SK-N-SH treated with all-trans-retinoic acid at 6 μM for 48 hours (cell line): ENCODE measurements at regions not wholly inside any gene's neighbourhood (a gene's known extent, or its start where the extent isn't known, plus 50 kb on each side); places are given as distances from the start of the nearest gene placed in this dataset.

Experiments used
- ATAC-seq: fragments of 200-7000 bp; cut with Tn5 transposase; 3 replicates; pipeline ENCODE4 v1.9.1; 2020; ENCODE audit warnings: mild to moderate bottlenecking, moderate library complexity
- ARNTL ChIP-seq: fragments of 450-650 bp; formaldehyde crosslinking; IDR thresholded peaks from 2 replicates; pipeline ENCODE4 v1.5.0; 2020; ENCODE audit warnings: low read depth, mild to moderate bottlenecking, moderate library complexity, borderline replicate concordance
- BACH2 ChIP-seq: fragments of 250-450 bp; sonication (Bioruptor Pico); IDR thresholded peaks from 2 replicates; pipeline ENCODE4 v1.9.0; 2021; ENCODE audit warnings: mild to moderate bottlenecking, borderline replicate concordance
- CSDC2 ChIP-seq: fragments of 250-450 bp; sonication (Bioruptor Pico); IDR thresholded peaks from 2 replicates; pipeline ENCODE4 v1.5.0; 2020; ENCODE audit warnings: mild to moderate bottlenecking, moderate library complexity
- ESRRG ChIP-seq: fragments of 250-450 bp; sonication (Bioruptor Pico); IDR thresholded peaks from 2 replicates; pipeline ENCODE4 v1.6.1; 2021; ENCODE audit warnings: mild to moderate bottlenecking
- GLIS3 ChIP-seq: fragments of 250-450 bp; sonication (Bioruptor Pico); IDR thresholded peaks from 2 replicates; pipeline ENCODE4 v1.5.0; 2020; ENCODE audit warnings: mild to moderate bottlenecking, moderate library complexity
- ISL1 ChIP-seq: fragments of 250-450 bp; sonication (Bioruptor Pico); IDR thresholded peaks from 2 replicates; pipeline ENCODE4 v2.1.2; 2022; ENCODE audit warnings: mild to moderate bottlenecking, moderate library complexity
- PATZ1 ChIP-seq: fragments of 250-450 bp; sonication (Bioruptor Pico); IDR thresholded peaks from 2 replicates; pipeline ENCODE4 v1.8.0; 2020; ENCODE audit warnings: mild to moderate bottlenecking, moderate library complexity, borderline replicate concordance
- PPARA ChIP-seq: fragments of 250-450 bp; sonication (Bioruptor Pico); IDR thresholded peaks from 2 replicates; pipeline ENCODE4 v1.5.0; 2020; ENCODE audit warnings: mild to moderate bottlenecking, borderline replicate concordance
- RARB ChIP-seq: fragments of 250-450 bp; sonication (Bioruptor Pico); IDR thresholded peaks from 2 replicates; pipeline ENCODE4 v1.8.0; 2021; ENCODE audit warnings: mild to moderate bottlenecking, moderate library complexity
- SNAI2 ChIP-seq: fragments of 250-450 bp; sonication (Bioruptor Pico); IDR thresholded peaks from 2 replicates; pipeline ENCODE4 v1.5.0; 2020; ENCODE audit warnings: mild to moderate bottlenecking, moderate library complexity
- TCF4 ChIP-seq: fragments of 250-450 bp; sonication (Bioruptor Pico); IDR thresholded peaks from 2 replicates; pipeline ENCODE4 v1.8.0; 2021; ENCODE audit warnings: mild to moderate bottlenecking, moderate library complexity, borderline replicate concordance
- TOX ChIP-seq: fragments of 250-450 bp; sonication (Bioruptor Pico); IDR thresholded peaks from 2 replicates; pipeline ENCODE4 v1.8.0; 2021; ENCODE audit warnings: mild to moderate bottlenecking, moderate library complexity, borderline replicate concordance
- ZC3H10 ChIP-seq: fragments of 250-450 bp; sonication (Bioruptor Pico); IDR thresholded peaks from 2 replicates; pipeline ENCODE4 v1.5.1; 2021; ENCODE audit warnings: mild to moderate bottlenecking, moderate library complexity
- ZFP3 ChIP-seq: fragments of 250-450 bp; sonication (Bioruptor Pico); IDR thresholded peaks from 2 replicates; pipeline ENCODE4 v1.5.0; 2020; ENCODE audit warnings: mild to moderate bottlenecking, moderate library complexity
- ZFP30 ChIP-seq: fragments of 450-650 bp; formaldehyde crosslinking; IDR thresholded peaks from 2 replicates; pipeline ENCODE4 v1.5.0; 2022; ENCODE audit warnings: mild to moderate bottlenecking, moderate library complexity
- ZNF565 ChIP-seq: fragments of 450-650 bp; formaldehyde crosslinking; conservative IDR thresholded peaks from 2 replicates; pipeline ENCODE4 v1.5.0; 2020; ENCODE audit warnings: low read depth, mild to moderate bottlenecking, moderate library complexity
- ZNF8 ChIP-seq: fragments of 450-650 bp; formaldehyde crosslinking; IDR thresholded peaks from 2 replicates; pipeline ENCODE4 v1.5.0; 2020; ENCODE audit warnings: mild to moderate bottlenecking, moderate library complexity
- TF ChIP-seq, protein P1 (sequence below): fragments of 250-450 bp; sonication (Bioruptor Pico); IDR thresholded peaks from 2 replicates; pipeline ENCODE4 v1.5.1; 2020; ENCODE audit warnings: low read depth, mild to moderate bottlenecking, moderate library complexity
- TF ChIP-seq, protein P2 (sequence below): fragments of 250-450 bp; sonication (Bioruptor Pico); IDR thresholded peaks from 2 replicates; pipeline ENCODE4 v1.5.1; 2021; ENCODE audit warnings: mild to moderate bottlenecking, moderate library complexity
- TF ChIP-seq, protein P3 (sequence below): fragments of 250-450 bp; sonication (Bioruptor Pico); IDR thresholded peaks from 2 replicates; pipeline ENCODE4 v1.5.0; 2020; ENCODE audit warnings: mild to moderate bottlenecking, moderate library complexity
- TF ChIP-seq, protein P4 (sequence below): fragments of 250-450 bp; sonication (Bioruptor Pico); IDR thresholded peaks from 2 replicates; pipeline ENCODE4 v1.8.0; 2021; ENCODE audit warnings: low read depth, mild to moderate bottlenecking, moderate library complexity, borderline replicate concordance

DNA sequence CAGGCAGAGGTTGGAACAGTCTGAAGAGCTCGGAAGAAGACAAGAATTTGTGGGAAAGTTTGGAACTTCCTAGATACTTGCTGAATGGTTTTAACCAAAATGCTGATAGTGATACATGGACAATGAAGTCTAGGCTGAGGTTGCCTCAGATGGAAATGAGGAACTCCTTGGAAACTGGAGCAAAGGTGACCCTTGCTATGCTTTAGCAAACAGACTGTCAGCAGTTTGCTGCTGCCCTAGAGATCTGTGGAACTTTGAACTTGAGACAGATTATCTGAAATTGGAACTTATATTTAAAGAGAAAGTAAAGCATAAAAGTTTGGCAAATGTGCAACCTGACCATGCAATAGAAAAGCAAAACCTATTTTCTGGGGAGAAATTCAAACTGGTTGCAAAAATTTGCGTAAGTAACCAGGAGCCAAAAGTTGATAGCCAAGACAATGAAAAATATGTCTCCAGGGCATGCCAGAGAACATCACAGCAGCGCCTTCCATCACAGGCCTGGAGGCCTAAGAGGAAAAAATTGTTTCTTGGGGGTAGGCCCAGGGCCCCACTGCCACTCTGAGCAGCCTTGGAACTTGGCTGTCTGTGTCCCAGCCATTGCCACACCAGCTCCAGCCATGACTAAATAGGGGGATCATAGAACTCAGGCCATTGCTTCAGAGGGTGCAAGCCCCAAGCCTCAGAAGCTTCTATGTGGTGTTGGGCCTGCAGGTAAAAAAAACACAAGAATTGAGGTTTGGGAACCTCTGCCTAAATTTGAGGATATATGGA, 675.3 kb downstream of the LTN1 start:
- TF ChIP-seq, protein P1, sequence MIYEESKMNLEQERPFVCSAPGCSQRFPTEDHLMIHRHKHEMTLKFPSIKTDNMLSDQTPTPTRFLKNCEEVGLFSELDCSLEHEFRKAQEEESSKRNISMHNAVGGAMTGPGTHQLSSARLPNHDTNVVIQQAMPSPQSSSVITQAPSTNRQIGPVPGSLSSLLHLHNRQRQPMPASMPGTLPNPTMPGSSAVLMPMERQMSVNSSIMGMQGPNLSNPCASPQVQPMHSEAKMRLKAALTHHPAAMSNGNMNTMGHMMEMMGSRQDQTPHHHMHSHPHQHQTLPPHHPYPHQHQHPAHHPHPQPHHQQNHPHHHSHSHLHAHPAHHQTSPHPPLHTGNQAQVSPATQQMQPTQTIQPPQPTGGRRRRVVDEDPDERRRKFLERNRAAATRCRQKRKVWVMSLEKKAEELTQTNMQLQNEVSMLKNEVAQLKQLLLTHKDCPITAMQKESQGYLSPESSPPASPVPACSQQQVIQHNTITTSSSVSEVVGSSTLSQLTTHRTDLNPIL = no peak
- no peak for ATAC-seq

GRCh38 chr21:28311411-28312190, 681.1 kb downstream of the LTN1 start:
- ATAC-seq = no peak
- TF ChIP-seq ZNF8 (no peak), BACH2 (CRISPR knock-in tag) (no peak), ARNTL (CRISPR knock-in tag) (no peak), ZNF565 (CRISPR knock-in tag) (no peak), PATZ1 (CRISPR knock-in tag) (no peak), GLIS3 (CRISPR knock-in tag) (no peak), PPARA (CRISPR knock-in tag) (no peak), TCF4 (CRISPR knock-in tag) (no peak), SNAI2 (CRISPR knock-in tag) (no peak), ESRRG (CRISPR knock-in tag) (no peak), ISL1 (CRISPR knock-in tag) (no peak)
- TF ChIP-seq, protein P2, sequence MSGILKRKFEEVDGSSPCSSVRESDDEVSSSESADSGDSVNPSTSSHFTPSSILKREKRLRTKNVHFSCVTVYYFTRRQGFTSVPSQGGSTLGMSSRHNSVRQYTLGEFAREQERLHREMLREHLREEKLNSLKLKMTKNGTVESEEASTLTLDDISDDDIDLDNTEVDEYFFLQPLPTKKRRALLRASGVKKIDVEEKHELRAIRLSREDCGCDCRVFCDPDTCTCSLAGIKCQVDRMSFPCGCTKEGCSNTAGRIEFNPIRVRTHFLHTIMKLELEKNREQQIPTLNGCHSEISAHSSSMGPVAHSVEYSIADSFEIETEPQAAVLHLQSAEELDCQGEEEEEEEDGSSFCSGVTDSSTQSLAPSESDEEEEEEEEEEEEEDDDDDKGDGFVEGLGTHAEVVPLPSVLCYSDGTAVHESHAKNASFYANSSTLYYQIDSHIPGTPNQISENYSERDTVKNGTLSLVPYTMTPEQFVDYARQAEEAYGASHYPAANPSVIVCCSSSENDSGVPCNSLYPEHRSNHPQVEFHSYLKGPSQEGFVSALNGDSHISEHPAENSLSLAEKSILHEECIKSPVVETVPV = no peak
- TF ChIP-seq, protein P1 = no peak
- TF ChIP-seq, protein P3, sequence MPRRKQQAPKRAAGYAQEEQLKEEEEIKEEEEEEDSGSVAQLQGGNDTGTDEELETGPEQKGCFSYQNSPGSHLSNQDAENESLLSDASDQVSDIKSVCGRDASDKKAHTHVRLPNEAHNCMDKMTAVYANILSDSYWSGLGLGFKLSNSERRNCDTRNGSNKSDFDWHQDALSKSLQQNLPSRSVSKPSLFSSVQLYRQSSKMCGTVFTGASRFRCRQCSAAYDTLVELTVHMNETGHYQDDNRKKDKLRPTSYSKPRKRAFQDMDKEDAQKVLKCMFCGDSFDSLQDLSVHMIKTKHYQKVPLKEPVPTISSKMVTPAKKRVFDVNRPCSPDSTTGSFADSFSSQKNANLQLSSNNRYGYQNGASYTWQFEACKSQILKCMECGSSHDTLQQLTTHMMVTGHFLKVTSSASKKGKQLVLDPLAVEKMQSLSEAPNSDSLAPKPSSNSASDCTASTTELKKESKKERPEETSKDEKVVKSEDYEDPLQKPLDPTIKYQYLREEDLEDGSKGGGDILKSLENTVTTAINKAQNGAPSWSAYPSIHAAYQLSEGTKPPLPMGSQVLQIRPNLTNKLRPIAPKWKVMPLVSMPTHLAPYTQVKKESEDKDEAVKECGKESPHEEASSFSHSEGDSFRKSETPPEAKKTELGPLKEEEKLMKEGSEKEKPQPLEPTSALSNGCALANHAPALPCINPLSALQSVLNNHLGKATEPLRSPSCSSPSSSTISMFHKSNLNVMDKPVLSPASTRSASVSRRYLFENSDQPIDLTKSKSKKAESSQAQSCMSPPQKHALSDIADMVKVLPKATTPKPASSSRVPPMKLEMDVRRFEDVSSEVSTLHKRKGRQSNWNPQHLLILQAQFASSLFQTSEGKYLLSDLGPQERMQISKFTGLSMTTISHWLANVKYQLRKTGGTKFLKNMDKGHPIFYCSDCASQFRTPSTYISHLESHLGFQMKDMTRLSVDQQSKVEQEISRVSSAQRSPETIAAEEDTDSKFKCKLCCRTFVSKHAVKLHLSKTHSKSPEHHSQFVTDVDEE (CRISPR knock-in tag) = no peak

GRCh38 chr21:28310711-28311110, 682.0 kb downstream of the LTN1 start:
- no peak for ATAC-seq
- TF ChIP-seq ZFP3 (no peak), RARB (CRISPR knock-in tag) (no peak), ZC3H10 (CRISPR knock-in tag) (no peak), ZNF8 (no peak), TCF4 (CRISPR knock-in tag) (no peak), ZFP30 (CRISPR knock-in tag) (no peak)

GRCh38 chr21:28310171-28310685, 682.4 kb downstream of the LTN1 start:
- TF ChIP-seq, protein P4, sequence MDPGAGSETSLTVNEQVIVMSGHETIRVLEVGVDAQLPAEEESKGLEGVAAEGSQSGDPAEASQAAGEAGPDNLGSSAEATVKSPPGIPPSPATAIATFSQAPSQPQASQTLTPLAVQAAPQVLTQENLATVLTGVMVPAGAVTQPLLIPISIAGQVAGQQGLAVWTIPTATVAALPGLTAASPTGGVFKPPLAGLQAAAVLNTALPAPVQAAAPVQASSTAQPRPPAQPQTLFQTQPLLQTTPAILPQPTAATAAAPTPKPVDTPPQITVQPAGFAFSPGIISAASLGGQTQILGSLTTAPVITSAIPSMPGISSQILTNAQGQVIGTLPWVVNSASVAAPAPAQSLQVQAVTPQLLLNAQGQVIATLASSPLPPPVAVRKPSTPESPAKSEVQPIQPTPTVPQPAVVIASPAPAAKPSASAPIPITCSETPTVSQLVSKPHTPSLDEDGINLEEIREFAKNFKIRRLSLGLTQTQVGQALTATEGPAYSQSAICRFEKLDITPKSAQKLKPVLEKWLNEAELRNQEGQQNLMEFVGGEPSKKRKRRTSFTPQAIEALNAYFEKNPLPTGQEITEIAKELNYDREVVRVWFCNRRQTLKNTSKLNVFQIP (CRISPR knock-in tag) = no peak
- TF ChIP-seq GLIS3 (CRISPR knock-in tag) = no peak
- TF ChIP-seq ESRRG (CRISPR knock-in tag) = no peak
- no peak for TF ChIP-seq RARB (CRISPR knock-in tag)
- TF ChIP-seq TOX (CRISPR knock-in tag) = no peak
- TF ChIP-seq CSDC2 (CRISPR knock-in tag) = no peak
- TF ChIP-seq ZFP3 = no peak
- TF ChIP-seq, protein P2 = no peak
- TF ChIP-seq ZFP30 (CRISPR knock-in tag) = no peak
- TF ChIP-seq ARNTL (CRISPR knock-in tag) = no peak
- no peak for TF ChIP-seq ZNF8
- no peak for TF ChIP-seq PPARA (CRISPR knock-in tag)
- TF ChIP-seq, all 23 proteins: peak for 0
- ATAC-seq = no peak
